KOPT-K1 (cell line): ENCODE measurements at regions not wholly inside any gene's neighbourhood (a gene's known extent, or its start where the extent isn't known, plus 50 kb on each side); places are given as distances from the start of the nearest gene placed in this dataset.

ENCODE experiments used
- H3K27ac ChIP-seq: fragments of 200-600 bp; sonication (generic); 2 replicates; pipeline ENCODE4 v1.5.1; 2016; ENCODE audit warnings: antibody characterized with exemption, mild to moderate bottlenecking, low read depth, low read length; ENCODE audit not compliant: poor library complexity, severe bottlenecking
- H3K36me3 ChIP-seq: fragments of 200-600 bp; sonication (generic); 2 replicates; pipeline ENCODE4 v1.5.1; 2017; ENCODE audit warnings: antibody characterized with exemption, mild to moderate bottlenecking, low read length, moderate library complexity; ENCODE audit not compliant: insufficient read depth
- H3K9me3 ChIP-seq: fragments of 200-600 bp; sonication (generic); 2 replicates; pipeline ENCODE4 v1.5.1; 2017; ENCODE audit warnings: antibody characterized with exemption, low read length, mild to moderate bottlenecking; ENCODE audit not compliant: insufficient read depth, poor library complexity, severe bottlenecking

DNA sequence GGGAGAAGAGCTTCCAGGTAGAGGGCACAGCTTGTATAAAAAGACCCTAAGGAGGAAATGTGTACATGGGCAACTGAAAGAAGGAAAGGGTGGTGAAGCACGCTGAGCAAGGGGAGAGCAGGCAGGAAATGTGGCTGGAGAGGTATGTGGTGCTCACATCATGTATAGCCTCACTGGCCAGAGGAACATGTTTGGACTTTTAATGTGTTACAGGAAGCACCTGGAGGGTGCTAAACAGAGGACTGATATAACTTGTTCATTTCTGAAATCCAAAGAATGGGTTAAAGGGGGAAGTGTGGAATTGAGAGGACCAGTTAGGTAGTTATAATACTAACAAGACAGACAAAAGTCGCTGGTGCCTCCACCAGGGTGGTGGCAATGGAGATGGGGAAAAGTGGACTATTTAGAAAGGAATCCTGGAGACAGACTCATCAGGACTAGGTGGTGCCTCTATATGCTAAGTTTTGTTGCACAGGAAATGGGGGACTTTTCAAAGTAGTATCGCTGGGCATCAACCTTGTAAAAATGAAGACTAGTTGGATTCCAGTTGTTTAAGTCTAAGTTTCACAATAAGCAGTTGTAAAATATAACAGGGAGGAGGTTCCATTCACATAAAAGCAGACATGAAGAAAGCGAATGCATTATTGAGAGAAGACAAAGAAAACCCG, 63.1 kb upstream of the CD180 start:
- H3K27ac ChIP-seq, result no peak overlapping the region
- no peaks in the 10 kb centered on the region for H3K9me3 ChIP-seq
- no peaks in the 10 kb centered on the region for H3K36me3 ChIP-seq

DNA sequence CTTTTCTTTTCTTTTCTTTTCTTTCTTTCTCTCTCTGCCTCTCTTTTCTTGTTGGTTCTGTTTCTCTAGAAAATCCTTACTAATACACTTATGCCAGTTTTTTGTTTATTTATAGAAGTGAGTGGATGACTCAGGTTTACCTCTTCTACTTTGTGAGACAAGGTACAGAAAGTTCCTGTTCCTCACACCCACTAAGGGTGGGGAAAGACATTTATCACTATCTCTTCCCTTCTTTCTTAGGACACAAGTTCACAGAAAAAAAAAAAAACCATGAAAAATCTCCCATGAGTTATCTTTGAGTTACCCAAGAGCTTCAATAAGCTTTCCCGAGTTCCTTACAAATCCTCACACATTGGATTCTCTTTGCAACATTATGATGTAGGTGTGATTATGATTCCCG, 60.9 kb upstream of the CD180 start:
- no peaks in the 10 kb centered on the region for H3K36me3 ChIP-seq
- H3K27ac ChIP-seq, result no peak overlapping the region
- H3K9me3 ChIP-seq, result peaks cover 8% of the 10 kb centered on the region

GRCh38 chr5:67257077-67257476, 60.5 kb upstream of the CD180 start:
- no peaks in the 10 kb centered on the region for H3K36me3 ChIP-seq
- H3K27ac ChIP-seq, result no peak overlapping the region
- peaks cover 8% of the 10 kb centered on the region for H3K9me3 ChIP-seq

DNA sequence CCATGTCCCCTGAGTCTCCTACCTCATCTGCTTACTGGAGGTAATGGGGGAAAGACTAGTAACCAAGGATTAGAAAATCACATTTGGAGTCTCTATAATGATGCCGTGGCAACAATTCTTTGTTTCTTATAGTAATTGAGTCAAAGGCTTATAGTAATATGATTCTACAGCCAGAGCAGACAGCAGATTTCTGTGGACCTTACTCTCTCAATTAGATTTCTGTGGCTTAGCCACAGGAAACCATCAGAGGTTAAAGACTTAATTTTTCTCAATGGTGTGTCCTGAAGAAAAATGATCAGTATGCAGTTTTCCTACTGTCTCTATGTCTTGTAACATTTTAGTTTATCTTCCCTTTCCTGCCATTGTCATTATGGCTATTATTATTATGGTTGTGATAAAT, 59.3 kb upstream of the CD180 start:
- peaks cover 8% of the 10 kb centered on the region for H3K9me3 ChIP-seq
- no peak overlapping the region for H3K27ac ChIP-seq
- H3K36me3 ChIP-seq, result no peaks in the 10 kb centered on the region

DNA sequence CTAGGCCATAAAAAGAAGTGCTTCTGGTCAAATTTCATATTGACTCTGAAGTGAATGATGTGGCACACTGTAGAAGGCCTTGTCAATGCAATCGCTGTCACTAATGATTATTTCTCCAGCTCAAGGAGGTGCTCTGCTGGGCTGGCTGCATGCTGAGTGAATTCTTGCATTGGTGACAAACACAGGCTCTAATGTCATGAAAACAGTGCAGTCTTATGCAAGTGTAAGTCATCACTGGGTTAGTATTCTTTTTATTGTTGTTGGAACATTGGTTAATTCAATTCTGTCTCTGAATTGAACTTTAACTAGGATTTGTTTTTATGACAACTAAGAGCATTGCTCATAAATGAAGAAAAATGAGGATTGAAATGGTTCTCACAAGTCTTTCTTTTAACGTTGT, 57.3 kb upstream of the CD180 start:
- Histone ChIP-seq H3K27ac (no peak overlapping the region), H3K9me3 (peaks cover 8% of the 10 kb centered on the region), H3K36me3 (no peaks in the 10 kb centered on the region)

- H3K9me3 ChIP-seq, result peaks cover 8% of the 10 kb centered on the region
- H3K27ac ChIP-seq, result no peak overlapping the region
- no peaks in the 10 kb centered on the region for H3K36me3 ChIP-seq
Observed at GRCh38 chr5:67249590-67249895, 52.9 kb upstream of the CD180 start.

GRCh38 chr5:67248703-67249589, 52.3 kb upstream of the CD180 start:
- Histone ChIP-seq H3K27ac (no peak overlapping the region), H3K9me3 (peaks cover 8% of the 10 kb centered on the region), H3K36me3 (no peaks in the 10 kb centered on the region)

- H3K36me3 ChIP-seq, result no peaks in the 10 kb centered on the region
- no peaks in the 10 kb centered on the region for H3K9me3 ChIP-seq
- no peak overlapping the region for H3K27ac ChIP-seq
Observed at GRCh38 chr5:67246546-67247268, 50.1 kb upstream of the CD180 start.
